ENCODE measurements at regions not wholly inside any gene's neighbourhood (a gene's known extent, or its start where the extent isn't known, plus 50 kb on each side); places are given as distances from the start of the nearest gene placed in this dataset.
A peak's percentile ranks its signal among the peaks of the same experiment; 100 is the strongest.

DNA sequence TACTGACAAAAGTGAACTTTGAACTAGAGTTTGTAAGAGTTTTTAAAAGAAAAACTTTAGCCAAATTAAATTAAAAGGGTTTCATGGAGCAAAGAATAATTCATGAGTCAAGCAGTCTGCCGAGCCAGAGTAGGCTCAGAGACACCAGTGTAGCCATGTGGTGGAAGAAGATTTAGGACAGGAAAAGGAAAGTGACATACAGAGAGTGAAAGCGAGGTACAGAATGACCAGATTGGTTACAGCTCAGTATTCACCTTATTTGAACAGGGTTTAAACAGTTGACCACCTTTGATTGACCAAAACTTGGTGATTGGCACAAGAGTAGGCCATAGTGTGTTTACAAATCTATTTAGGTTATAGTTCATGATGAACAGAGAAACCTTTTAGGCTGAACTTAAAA lies 377.8 kb downstream of the KLHL4 start:
- no peak for DNase-seq (ENCODE audit: low read depth)
- no peak overlapping the region for H3K4me3 ChIP-seq (ENCODE audit: low read depth, low read length)
- no peak for TF ChIP-seq POLR2A (IDR thresholded peaks at IDR 0.05; ENCODE audit: extremely low read depth, insufficient read length)
- TF ChIP-seq, protein P1, sequence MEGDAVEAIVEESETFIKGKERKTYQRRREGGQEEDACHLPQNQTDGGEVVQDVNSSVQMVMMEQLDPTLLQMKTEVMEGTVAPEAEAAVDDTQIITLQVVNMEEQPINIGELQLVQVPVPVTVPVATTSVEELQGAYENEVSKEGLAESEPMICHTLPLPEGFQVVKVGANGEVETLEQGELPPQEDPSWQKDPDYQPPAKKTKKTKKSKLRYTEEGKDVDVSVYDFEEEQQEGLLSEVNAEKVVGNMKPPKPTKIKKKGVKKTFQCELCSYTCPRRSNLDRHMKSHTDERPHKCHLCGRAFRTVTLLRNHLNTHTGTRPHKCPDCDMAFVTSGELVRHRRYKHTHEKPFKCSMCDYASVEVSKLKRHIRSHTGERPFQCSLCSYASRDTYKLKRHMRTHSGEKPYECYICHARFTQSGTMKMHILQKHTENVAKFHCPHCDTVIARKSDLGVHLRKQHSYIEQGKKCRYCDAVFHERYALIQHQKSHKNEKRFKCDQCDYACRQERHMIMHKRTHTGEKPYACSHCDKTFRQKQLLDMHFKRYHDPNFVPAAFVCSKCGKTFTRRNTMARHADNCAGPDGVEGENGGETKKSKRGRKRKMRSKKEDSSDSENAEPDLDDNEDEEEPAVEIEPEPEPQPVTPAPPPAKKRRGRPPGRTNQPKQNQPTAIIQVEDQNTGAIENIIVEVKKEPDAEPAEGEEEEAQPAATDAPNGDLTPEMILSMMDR (IDR thresholded peaks at IDR 0.05; ENCODE audit: low read depth, low read length) = no peak
- no peak for TF ChIP-seq MYC (IDR thresholded peaks at IDR 0.05; ENCODE audit: low read depth, low read length)
- TF ChIP-seq, protein P2, sequence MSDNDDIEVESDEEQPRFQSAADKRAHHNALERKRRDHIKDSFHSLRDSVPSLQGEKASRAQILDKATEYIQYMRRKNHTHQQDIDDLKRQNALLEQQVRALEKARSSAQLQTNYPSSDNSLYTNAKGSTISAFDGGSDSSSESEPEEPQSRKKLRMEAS (IDR thresholded peaks at IDR 0.05; ENCODE audit: low read depth, low read length) = no peak

DNA sequence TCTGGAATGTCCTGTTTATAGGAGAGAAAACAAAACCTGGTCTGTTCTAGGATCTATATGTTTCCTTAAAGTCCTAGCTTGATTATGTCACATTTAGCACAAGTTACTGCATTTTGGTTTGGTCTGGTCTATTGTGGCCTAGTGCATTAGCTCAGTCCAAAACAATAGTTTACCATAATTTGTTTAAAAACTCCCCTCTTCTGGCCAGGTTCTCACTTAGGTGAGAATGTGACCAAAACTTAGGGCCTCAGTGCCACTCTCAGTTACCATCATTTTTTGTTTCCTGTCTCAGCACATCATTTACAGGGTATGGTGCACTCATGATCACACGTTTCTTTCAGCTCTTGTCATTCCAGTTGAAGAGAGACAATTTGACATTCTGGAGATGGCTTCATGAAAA lies 378.5 kb downstream of the KLHL4 start:
- no peak overlapping the region for H3K4me3 ChIP-seq (ENCODE audit: low read depth, low read length)
- no peak for DNase-seq (ENCODE audit: low read depth)

DNA sequence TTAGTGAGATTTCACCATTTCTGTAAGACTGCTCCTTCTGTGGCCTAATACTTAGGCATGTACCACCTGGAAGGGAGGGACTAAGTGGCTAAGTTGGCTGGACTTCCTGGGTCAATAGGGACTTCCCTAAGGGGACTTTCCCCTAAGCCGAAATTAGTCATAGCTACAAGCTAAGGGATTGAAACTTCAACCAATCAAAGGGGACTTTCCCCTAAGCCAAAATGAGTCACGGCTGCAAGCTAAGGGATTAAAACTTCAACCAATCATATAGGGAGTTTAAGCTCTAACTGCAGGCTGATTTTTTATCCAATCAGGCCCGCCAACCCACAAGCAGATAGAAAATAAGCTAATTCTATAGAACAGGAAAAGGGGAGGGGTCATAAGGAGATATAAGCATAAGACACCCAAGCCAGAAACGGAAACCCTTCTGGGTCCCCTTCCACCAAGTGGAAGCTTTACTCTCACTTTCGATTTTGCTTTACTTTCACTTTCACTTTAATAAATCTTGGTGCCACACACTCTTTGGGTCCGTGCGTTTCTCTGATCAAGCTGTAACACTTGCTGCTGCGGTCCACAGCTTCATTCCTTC lies 382.8 kb downstream of the KLHL4 start:
- peak; percentile 2 for DNase-seq (ENCODE audit: low read depth)
- no peak overlapping the region for H3K4me3 ChIP-seq (ENCODE audit: low read depth, low read length)
- TF ChIP-seq POLR2A (IDR thresholded peaks at IDR 0.05; ENCODE audit: extremely low read depth, insufficient read length) (no peak), MYC (IDR thresholded peaks at IDR 0.05; ENCODE audit: low read depth, low read length) (no peak)
- TF ChIP-seq, protein P1 (IDR thresholded peaks at IDR 0.05; ENCODE audit: low read depth, low read length) = no peak
- TF ChIP-seq, protein P2 (IDR thresholded peaks at IDR 0.05; ENCODE audit: low read depth, low read length) = no peak

More for the DNA sequence above, 378.5 kb downstream of the KLHL4 start:
- TF ChIP-seq, protein P1 (IDR thresholded peaks at IDR 0.05; ENCODE audit: low read depth, low read length) = no peak
- TF ChIP-seq MYC (IDR thresholded peaks at IDR 0.05; ENCODE audit: low read depth, low read length) = no peak
- TF ChIP-seq POLR2A (IDR thresholded peaks at IDR 0.05; ENCODE audit: extremely low read depth, insufficient read length) = no peak
- TF ChIP-seq, protein P2 (IDR thresholded peaks at IDR 0.05; ENCODE audit: low read depth, low read length) = no peak

DNA sequence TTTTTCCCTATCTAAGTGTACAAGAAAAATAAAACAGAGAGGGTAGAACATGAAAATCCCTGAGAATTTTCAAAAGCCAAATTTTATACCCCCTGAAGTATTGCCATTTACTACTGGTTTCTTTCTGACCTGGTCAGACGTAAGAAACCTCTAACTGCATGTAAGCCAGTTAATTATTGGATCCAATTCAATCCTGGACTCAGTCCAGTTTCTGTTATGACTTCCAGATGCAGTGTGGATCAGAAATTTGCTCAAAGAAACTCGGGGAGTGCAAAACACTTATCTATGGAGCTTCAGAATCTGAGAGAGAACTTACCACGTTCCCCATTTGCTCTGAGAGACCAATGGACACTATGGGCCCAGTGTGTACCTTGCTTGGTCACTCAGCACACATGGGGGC lies 383.5 kb downstream of the KLHL4 start:
- TF ChIP-seq, protein P2 (IDR thresholded peaks at IDR 0.05; ENCODE audit: low read depth, low read length) = no peak
- TF ChIP-seq POLR2A (IDR thresholded peaks at IDR 0.05; ENCODE audit: extremely low read depth, insufficient read length) (no peak), MYC (IDR thresholded peaks at IDR 0.05; ENCODE audit: low read depth, low read length) (no peak)
- TF ChIP-seq, protein P1 (IDR thresholded peaks at IDR 0.05; ENCODE audit: low read depth, low read length) = no peak
- no peak for DNase-seq (ENCODE audit: low read depth)
- H3K4me3 ChIP-seq (ENCODE audit: low read depth, low read length) = no peak overlapping the region

DNA sequence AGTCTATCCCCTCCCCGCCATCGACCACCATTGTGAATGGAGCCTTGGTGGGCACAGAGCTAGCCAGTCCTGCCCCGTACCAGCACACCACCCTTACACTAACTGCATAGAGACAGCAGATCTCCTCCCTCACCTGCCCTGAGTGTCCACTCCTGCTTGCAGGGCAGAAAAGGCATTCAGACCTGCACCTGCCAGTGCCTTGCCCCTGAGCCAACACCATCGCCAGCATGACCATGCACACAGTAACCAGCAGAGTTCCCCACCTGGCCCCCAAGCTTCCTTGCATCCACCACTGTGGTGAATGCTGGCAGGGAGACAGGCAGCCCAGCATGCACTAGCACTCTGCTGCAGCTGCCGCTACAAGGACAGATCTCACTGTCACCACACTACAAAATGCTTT lies 397.1 kb downstream of the KLHL4 start:
- no peak for DNase-seq (ENCODE audit: low read depth)
- TF ChIP-seq POLR2A (IDR thresholded peaks at IDR 0.05; ENCODE audit: extremely low read depth, insufficient read length) (no peak), MYC (IDR thresholded peaks at IDR 0.05; ENCODE audit: low read depth, low read length) (no peak)
- TF ChIP-seq, protein P1 (IDR thresholded peaks at IDR 0.05; ENCODE audit: low read depth, low read length) = no peak
- TF ChIP-seq, protein P2 (IDR thresholded peaks at IDR 0.05; ENCODE audit: low read depth, low read length) = no peak

More for the DNA sequence above, 397.1 kb downstream of the KLHL4 start:
- no peak overlapping the region for H3K4me3 ChIP-seq (ENCODE audit: low read depth, low read length)

All from NB4 (cell line).